H9 (cell line): ENCODE measurements at regions not wholly inside any gene's neighbourhood (a gene's known extent, or its start where the extent isn't known, plus 50 kb on each side); places are given as distances from the start of the nearest gene placed in this dataset.

Experiments used
- DNase-seq: peaks from one replicate; pipeline ENCODE4 v3.0.0-alpha.2; 2017
- H2AFZ ChIP-seq: one replicate; pipeline ENCODE4 v1.6.1; 2013; ENCODE audit warnings: mild to moderate bottlenecking, low read length, control low read depth, moderate library complexity
- H2AK5ac ChIP-seq: 2 replicates; pipeline ENCODE4 v1.6.1; 2013; ENCODE audit warnings: low read length, control low read depth, mixed read lengths; ENCODE audit not compliant: insufficient read length
- H2BK120ac ChIP-seq: one replicate; pipeline ENCODE4 v1.6.1; 2013; ENCODE audit warnings: low read depth, mild to moderate bottlenecking, low read length, control low read depth, inconsistent platforms; ENCODE audit not compliant: poor library complexity, severe bottlenecking
- H2BK12ac ChIP-seq: 2 replicates; pipeline ENCODE4 v1.6.1; 2013; ENCODE audit warnings: low read length, control low read depth, mixed read lengths, low read depth; ENCODE audit not compliant: insufficient read length
- H2BK15ac ChIP-seq: 2 replicates; pipeline ENCODE4 v1.6.1; 2013; ENCODE audit warnings: low read depth, low read length, control low read depth
- H2BK20ac ChIP-seq: one replicate; pipeline ENCODE4 v1.6.1; 2013; ENCODE audit warnings: low read depth, mild to moderate bottlenecking, low read length, control low read depth, inconsistent platforms; ENCODE audit not compliant: poor library complexity, severe bottlenecking
- H2BK5ac ChIP-seq: 2 replicates; pipeline ENCODE4 v1.6.1; 2013; ENCODE audit warnings: low read length, control low read depth, mixed read lengths; ENCODE audit not compliant: insufficient read length
- H3K14ac ChIP-seq: 2 replicates; pipeline ENCODE4 v1.6.1; 2013; ENCODE audit warnings: low read length, control low read depth; ENCODE audit not compliant: insufficient read depth
- H3K18ac ChIP-seq: 2 replicates; pipeline ENCODE4 v1.6.1; 2013; ENCODE audit warnings: low read depth, mild to moderate bottlenecking, mixed read lengths, low read length, control low read depth; ENCODE audit not compliant: insufficient read length
- H3K23ac ChIP-seq: 2 replicates; pipeline ENCODE4 v1.6.1; 2013; ENCODE audit warnings: low read length, control low read depth, mixed read lengths, low read depth; ENCODE audit not compliant: insufficient read length
- H3K23me2 ChIP-seq: 2 replicates; pipeline ENCODE4 v1.6.1; 2013; ENCODE audit warnings: low read depth, mild to moderate bottlenecking, mixed read lengths, low read length, control low read depth; ENCODE audit not compliant: insufficient read length, poor library complexity, severe bottlenecking
- H3K27ac ChIP-seq: 2 replicates; pipeline ENCODE4 v1.5.1; 2013; ENCODE audit warnings: low read length, control low read depth, mixed read lengths, low read depth; ENCODE audit not compliant: insufficient read length
- H3K27me3 ChIP-seq: 2 replicates; pipeline ENCODE4 v1.6.1; 2013; ENCODE audit warnings: low read length, control low read depth, inconsistent platforms; ENCODE audit not compliant: insufficient read depth
- H3K4ac ChIP-seq: 2 replicates; pipeline ENCODE4 v1.6.1; 2013; ENCODE audit warnings: low read depth, mild to moderate bottlenecking, control low read depth, inconsistent platforms, low read length, moderate library complexity
- H3K4me1 ChIP-seq: 2 replicates; pipeline ENCODE4 v1.6.1; 2013; ENCODE audit warnings: low read length, control low read depth, inconsistent platforms; ENCODE audit not compliant: insufficient read depth
- H3K4me2 ChIP-seq: 2 replicates; pipeline ENCODE4 v1.6.1; 2013; ENCODE audit warnings: low read length, control low read depth, mixed read lengths; ENCODE audit not compliant: insufficient read length, insufficient read depth
- H3K56ac ChIP-seq: 2 replicates; pipeline ENCODE4 v1.6.1; 2013; ENCODE audit warnings: low read depth, mild to moderate bottlenecking, mixed read lengths, low read length, control low read depth; ENCODE audit not compliant: insufficient read length
- H3K79me1 ChIP-seq: 2 replicates; pipeline ENCODE4 v1.6.1; 2013; ENCODE audit warnings: low read depth, mild to moderate bottlenecking, moderate library complexity, low read length, control low read depth, inconsistent platforms; ENCODE audit not compliant: insufficient read depth, poor library complexity, severe bottlenecking
- H3K79me2 ChIP-seq: 2 replicates; pipeline ENCODE4 v1.6.1; 2013; ENCODE audit warnings: low read length, control low read depth, inconsistent platforms; ENCODE audit not compliant: insufficient read depth
- H3K9ac ChIP-seq: 2 replicates; pipeline ENCODE4 v1.6.1; 2013; ENCODE audit warnings: low read length, control low read depth, mixed read lengths; ENCODE audit not compliant: insufficient read length; ENCODE audit errors: extremely low read depth
- H3K9me3 ChIP-seq: one replicate; pipeline ENCODE4 v1.6.1; 2013; ENCODE audit warnings: low read depth, low read length, inconsistent platforms; ENCODE audit not compliant: control insufficient read depth
- H3T11ph ChIP-seq: one replicate; pipeline ENCODE4 v1.6.1; 2013; ENCODE audit warnings: mild to moderate bottlenecking, low read length, control low read depth, inconsistent platforms
- H4K20me1 ChIP-seq: one replicate; pipeline ENCODE4 v1.6.1; 2013; ENCODE audit not compliant: control insufficient read depth, insufficient read length, insufficient read depth
- H4K5ac ChIP-seq: 2 replicates; pipeline ENCODE4 v1.6.1; 2013; ENCODE audit warnings: low read depth, mild to moderate bottlenecking, mixed read lengths, low read length, control low read depth; ENCODE audit not compliant: insufficient read length
- H4K8ac ChIP-seq: replicated peaks from 2 replicates; pipeline ENCODE4 v1.6.1; 2013; ENCODE audit warnings: low read length, control low read depth, mixed read lengths, low read depth; ENCODE audit not compliant: insufficient read length
- H4K91ac ChIP-seq: 2 replicates; pipeline ENCODE4 v1.6.1; 2013; ENCODE audit warnings: low read depth, mild to moderate bottlenecking, moderate library complexity, mixed read lengths, low read length, control low read depth; ENCODE audit not compliant: insufficient read length
- H3K27ac Mint-ChIP-seq, 3 experiments: 2 replicates in 2 of 3; 3 replicates in 1 of 3; pipeline ENCODE4 v1.8.0; 2020 to 2021; ENCODE audit warnings: mixed read lengths in 3 of 3, mild to moderate bottlenecking in 1 of 3, moderate library complexity in 1 of 3
- H3K27me3 Mint-ChIP-seq: 2 replicates; pipeline ENCODE4 v1.8.0; 2021; ENCODE audit warnings: low read depth, mild to moderate bottlenecking, moderate library complexity, mixed read lengths
- H3K36me3 Mint-ChIP-seq, 3 experiments: 2 replicates in 2 of 3; 3 replicates in 1 of 3; pipeline ENCODE4 v1.8.0; 2020 to 2021; ENCODE audit warnings: low read depth in 3 of 3, mixed read lengths in 3 of 3; ENCODE audit not compliant: insufficient read depth in 1 of 3
- H3K4me1 Mint-ChIP-seq, 2 experiments: 2 replicates each; pipeline ENCODE4 v1.8.0; 2020; ENCODE audit warnings: mixed read lengths in 2 of 2
- H3K4me3 Mint-ChIP-seq, 2 experiments: 2 replicates in 1 of 2; 3 replicates in 1 of 2; pipeline ENCODE4 v1.8.0; 2020 to 2021; ENCODE audit warnings: mild to moderate bottlenecking in 2 of 2, mixed read lengths in 2 of 2, moderate library complexity in 1 of 2
- H3K9me3 Mint-ChIP-seq, 2 experiments: 2 replicates in 1 of 2; 3 replicates in 1 of 2; pipeline ENCODE4 v1.8.0; 2020; ENCODE audit warnings: mild to moderate bottlenecking in 2 of 2, mixed read lengths in 2 of 2, moderate library complexity in 1 of 2
- CTCF ChIP-seq: fragments of 200-600 bp; sonication (generic); conservative IDR thresholded peaks from 3 replicates; pipeline ENCODE4 v1.8.0; 2021; ENCODE audit warnings: antibody characterized with exemption, mild to moderate bottlenecking
- WGBS: extraction: QIAGEN DNeasy Blood & Tissue Kit; methylation state at CpG from one replicate; pipeline ENCODE4 v1.1.7; 2013; ENCODE audit warnings: missing lambda C conversion rate, low lambda C conversion rate, mixed read lengths; ENCODE audit not compliant: insufficient read length; ENCODE audit errors: extremely low coverage; 5-methylcytosine and 5-hydroxymethylcytosine counted together

DNA sequence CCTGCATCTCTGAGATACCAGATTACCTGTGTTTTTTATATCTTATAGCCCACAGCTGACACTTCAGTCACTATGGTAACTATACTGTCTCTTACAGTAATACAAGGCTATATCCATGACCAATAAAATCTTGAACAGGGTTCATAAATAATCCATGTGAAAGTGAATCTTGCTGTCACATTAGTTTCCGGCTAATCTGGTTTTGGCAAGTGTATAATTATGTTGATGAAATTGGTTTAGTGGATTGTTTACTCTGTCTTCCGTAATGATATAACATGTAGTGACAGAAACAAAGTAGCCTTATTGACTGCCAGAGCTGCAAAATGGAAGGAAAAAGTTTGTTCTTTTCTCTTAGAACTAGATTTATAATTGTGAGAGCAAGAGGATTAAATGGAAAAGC, 686.6 kb upstream of the PABPC4L start:
- H4K8ac ChIP-seq: no peak overlapping the region
- no peak overlapping the region for H3K14ac ChIP-seq
- no peak overlapping the region for H3K27ac ChIP-seq
- H3K56ac ChIP-seq: no peak overlapping the region
- H2BK5ac ChIP-seq: no peak overlapping the region
- H4K91ac ChIP-seq: no peak overlapping the region
- no peaks in the 10 kb centered on the region for H3K36me3 Mint-ChIP-seq
- no peaks in the 10 kb centered on the region for H3K79me1 ChIP-seq
- no peaks in the 10 kb centered on the region for H3K27me3 Mint-ChIP-seq
- no peak overlapping the region for H3T11ph ChIP-seq
- no peak overlapping the region for H2BK20ac ChIP-seq
- no peak overlapping the region for H3K4ac ChIP-seq
- no CpG with 5 or more reads among the region's 2 CpGs for WGBS
- H3K4me2 ChIP-seq: no peak overlapping the region
- H3K23me2 ChIP-seq: no peaks in the 10 kb centered on the region
- no peak overlapping the region for H2AK5ac ChIP-seq
- H3K27ac Mint-ChIP-seq: no peak overlapping the region
- no peaks in the 10 kb centered on the region for H3K4me1 Mint-ChIP-seq
- H3K18ac ChIP-seq: no peak overlapping the region
- no peak for DNase-seq
- H3K4me1 ChIP-seq: no peaks in the 10 kb centered on the region
- no peak overlapping the region for H2BK12ac ChIP-seq
- no peak overlapping the region for H2BK120ac ChIP-seq
- H2BK15ac ChIP-seq: no peak overlapping the region
- no peak for TF ChIP-seq CTCF
- H3K4me3 Mint-ChIP-seq: no peak overlapping the region
- no peaks in the 10 kb centered on the region for H3K27me3 ChIP-seq
- H3K79me2 ChIP-seq: no peaks in the 10 kb centered on the region
- no peak overlapping the region for H3K9ac ChIP-seq
- no peaks in the 10 kb centered on the region for H4K20me1 ChIP-seq
- no peaks in the 10 kb centered on the region for H3K9me3 ChIP-seq
- H4K5ac ChIP-seq: no peak overlapping the region
- H2AFZ ChIP-seq: no peak overlapping the region
- no peaks in the 10 kb centered on the region for H3K9me3 Mint-ChIP-seq
- H3K23ac ChIP-seq: no peak overlapping the region
